Spleen (tissue), 11 donors: ENCODE measurements at regions not wholly inside any gene's neighbourhood (a gene's known extent, or its start where the extent isn't known, plus 50 kb on each side); places are given as distances from the start of the nearest gene placed in this dataset.

Experiments
- DNase-seq: peaks from one replicate; pipeline ENCODE4 v3.0.0-alpha.2; 2020
- H3K27ac ChIP-seq, 8 donors: fragments of 200-600 bp; sonication (generic) in 7 of 8; 1 replicate in 4 of 8; 2 replicates in 4 of 8; pipeline versions ENCODE4 v1.5.0 to v1.8.0; 2016 to 2021; ENCODE audit warnings: inconsistent platforms in 4 of 8, mild to moderate bottlenecking in 4 of 8, moderate library complexity in 1 of 8
- H3K27me3 ChIP-seq, 7 donors: fragments of 200-600 bp; sonication (generic) in 6 of 7; replicated peaks in 1 of 7; 1 replicate in 4 of 7; 2 replicates in 3 of 7; pipeline versions ENCODE4 v1.5.0 to v1.8.0; 2016 to 2021; ENCODE audit warnings: inconsistent platforms in 3 of 7, mild to moderate bottlenecking in 1 of 7
- H3K36me3 ChIP-seq, 6 donors: fragments of 200-600 bp; sonication (generic) in 5 of 6; 1 replicate in 4 of 6; 2 replicates in 2 of 6; pipeline versions ENCODE4 v1.5.0 to v1.8.0; 2016 to 2021; ENCODE audit warnings: inconsistent platforms in 2 of 6
- H3K4me1 ChIP-seq, 6 donors: fragments of 200-600 bp; sonication (generic) in 5 of 6; 1 replicate in 3 of 6; 2 replicates in 3 of 6; pipeline versions ENCODE4 v1.5.0 to v1.8.0; 2016 to 2021; ENCODE audit warnings: inconsistent platforms in 3 of 6
- H3K4me3 ChIP-seq, 8 donors: fragments of 200-600 bp; sonication (generic) in 7 of 8; 1 replicate in 4 of 8; 2 replicates in 4 of 8; pipeline versions ENCODE4 v1.5.0 to v1.8.0; 2016 to 2021; ENCODE audit warnings: inconsistent platforms in 4 of 8, mild to moderate bottlenecking in 4 of 8, moderate library complexity in 2 of 8
- H3K9me3 ChIP-seq, 8 donors: fragments of 200-600 bp; sonication (generic) in 7 of 8; 1 replicate in 4 of 8; 2 replicates in 4 of 8; pipeline versions ENCODE4 v1.5.0 to v1.8.0; 2016 to 2021; ENCODE audit warnings: inconsistent platforms in 4 of 8
- CTCF ChIP-seq, 11 experiments: fragments of 200-600 bp in 7 of 11; fragments of 450-650 bp in 4 of 11; sonication (generic) in 4 of 11; IDR thresholded peaks in 8 of 11; conservative IDR thresholded peaks in 3 of 11; 1 replicate in 7 of 11; 2 replicates in 4 of 11; pipeline versions ENCODE4 v1.4.0 to v1.8.0; 2016 to 2021; ENCODE audit warnings: antibody characterized with exemption in 11 of 11, inconsistent platforms in 4 of 11, mild to moderate bottlenecking in 1 of 11
- POLR2A ChIP-seq, 3 donors: fragments of 450-650 bp; IDR thresholded peaks; one replicate each; pipeline ENCODE4 v1.5.1; 2017; ENCODE audit warnings: antibody characterized with exemption in 3 of 3, mild to moderate bottlenecking in 1 of 3
- POLR2AphosphoS5 ChIP-seq, 3 donors: sonication (generic); formaldehyde crosslinking; IDR thresholded peaks; one replicate each; pipeline ENCODE4 v1.5.1; 2017; ENCODE audit warnings: antibody characterized with exemption in 3 of 3
- WGBS, 5 donors: extraction: QIAGEN DNeasy Blood & Tissue Kit in 3 of 5; methylation state at CpG; one replicate each; pipeline versions ENCODE4 v1.1.5 to v1.1.7; 2013 to 2018; 5-methylcytosine and 5-hydroxymethylcytosine counted together
- intact Hi-C: fragments of 100-400 bp; cut with DNase I; formaldehyde crosslinking; loops from one replicate; pipeline ENCODE4 v1.15.0; 2023; ENCODE audit warnings: low total_unique reads
- donor health status: healthy with polysubstance abuse.
- donor health status: DM: no; HTN: no; CAD: no; lungs with moderate emphysema.
- donor health status: DM: no; HTN: no; CAD: no.
- donor health status: Bipolar disorder and iron deficiency.
- donor health status: healthy.
- donor health status: DM: no; HTN: no; CAD: no.
- donor health status: DM: yes; HTN: yes; CAD: no.

GRCh38 chr1:195948123-195948895 is 659.9 kb downstream of the KCNT2 start:
- no peaks in the 10 kb centered on the region for H3K27me3 ChIP-seq
- no peaks in the 10 kb centered on the region for H3K36me3 ChIP-seq
- no peak for TF ChIP-seq CTCF (IDR thresholded peaks at IDR 0.05 in 8 of 11, conservative IDR thresholded peaks at IDR 0.05 in 3 of 11)
- no peak for TF ChIP-seq POLR2A (IDR thresholded peaks at IDR 0.05)
- no peak for TF ChIP-seq POLR2AphosphoS5 (IDR thresholded peaks at IDR 0.05)
- 86 to 95% (median 90%) methylated on average over 15 to 22 of the region's 22 CpGs for WGBS, 5 donors
- peak; percentile 58 for DNase-seq
- H3K27ac ChIP-seq = no peak overlapping the region
- intact Hi-C loops = no loop called here
- no peaks in the 10 kb centered on the region for H3K9me3 ChIP-seq
- H3K4me3 ChIP-seq = no peak overlapping the region
- no peaks in the 10 kb centered on the region for H3K4me1 ChIP-seq

- intact Hi-C loops = no loop called here
- 55 to 70% (median 59%) methylated on average over 4 of the region's 4 CpGs for WGBS, 5 donors
- TF ChIP-seq CTCF (IDR thresholded peaks at IDR 0.05 in 8 of 11, conservative IDR thresholded peaks at IDR 0.05 in 3 of 11) (no peak), POLR2A (IDR thresholded peaks at IDR 0.05) (no peak), POLR2AphosphoS5 (IDR thresholded peaks at IDR 0.05) (no peak)
These were observed 661.7 kb downstream of the KCNT2 start for GRCh38 chr1:195946500-195946899.

DNA sequence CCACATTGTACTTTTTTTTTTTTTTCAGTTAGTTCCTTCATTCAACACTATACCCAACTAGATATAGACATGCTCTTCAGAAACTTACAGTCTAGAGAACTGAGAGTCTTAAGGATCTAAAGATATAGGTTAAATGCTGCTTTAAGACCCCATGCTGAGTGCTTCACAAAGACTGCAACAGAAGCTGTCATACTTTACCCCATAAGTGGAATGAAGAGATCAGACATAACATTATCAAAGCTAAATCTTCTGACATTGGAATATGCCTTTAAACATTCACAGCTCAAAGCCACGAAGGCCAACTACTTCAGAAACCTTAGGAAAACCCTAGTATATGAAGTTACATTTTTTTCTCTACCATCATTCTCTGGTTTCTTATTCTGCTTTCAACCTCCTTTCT is 666.4 kb downstream of the KCNT2 start:
- H3K4me3 ChIP-seq = no peak overlapping the region
- WGBS, 5 donors = 57 to 72% (median 70%) methylated on average over 1 of the region's 1 CpG
- intact Hi-C loops = no loop called here
- DNase-seq = no peak
- H3K9me3 ChIP-seq = no peaks in the 10 kb centered on the region
- H3K4me1 ChIP-seq = no peaks in the 10 kb centered on the region
- H3K36me3 ChIP-seq = no peaks in the 10 kb centered on the region
- H3K27me3 ChIP-seq = no peaks in the 10 kb centered on the region
- H3K27ac ChIP-seq = no peak overlapping the region
- TF ChIP-seq CTCF (IDR thresholded peaks at IDR 0.05 in 8 of 11, conservative IDR thresholded peaks at IDR 0.05 in 3 of 11) = no peak
- no peak for TF ChIP-seq POLR2A (IDR thresholded peaks at IDR 0.05)
- no peak for TF ChIP-seq POLR2AphosphoS5 (IDR thresholded peaks at IDR 0.05)

More at GRCh38 chr1:195946500-195946899, 661.7 kb downstream of the KCNT2 start:
- no peaks in the 10 kb centered on the region for H3K4me1 ChIP-seq
- DNase-seq = no peak
- no peak overlapping the region for H3K4me3 ChIP-seq
- H3K27me3 ChIP-seq = no peaks in the 10 kb centered on the region
- no peak overlapping the region for H3K27ac ChIP-seq
- no peaks in the 10 kb centered on the region for H3K9me3 ChIP-seq
- no peaks in the 10 kb centered on the region for H3K36me3 ChIP-seq

- H3K9me3 ChIP-seq = no peaks in the 10 kb centered on the region
- no peaks in the 10 kb centered on the region for H3K36me3 ChIP-seq
- DNase-seq = no peak
- H3K4me1 ChIP-seq = no peaks in the 10 kb centered on the region
- no peaks in the 10 kb centered on the region for H3K27me3 ChIP-seq
- 75 to 85% (median 79%) methylated on average over 1 of the region's 1 CpG for WGBS, 5 donors
- intact Hi-C loops = no loop called here
- no peak overlapping the region for H3K27ac ChIP-seq
- H3K4me3 ChIP-seq = no peak overlapping the region
- no peak for TF ChIP-seq POLR2AphosphoS5 (IDR thresholded peaks at IDR 0.05)
- TF ChIP-seq CTCF (IDR thresholded peaks at IDR 0.05 in 8 of 11, conservative IDR thresholded peaks at IDR 0.05 in 3 of 11) = no peak
- no peak for TF ChIP-seq POLR2A (IDR thresholded peaks at IDR 0.05)
These were observed 666.9 kb downstream of the KCNT2 start for GRCh38 chr1:195941314-195941713.
